Endothelial cell of umbilical vein (primary cell): ENCODE measurements at regions not wholly inside any gene's neighbourhood (a gene's known extent, or its start where the extent isn't known, plus 50 kb on each side); places are given as distances from the start of the nearest gene placed in this dataset.

Experiments used
- BruUV-seq: library from RNA; stranded (reverse); fragments of 400-500 nt; replicated peaks from 2 replicates; lab custom pipeline; 2021; lab: Mats Ljungman, UMichigan
- CTCF ChIA-PET: fragments of 300-600, 350-600 bp; sonication (Branson Sonifier 250); formaldehyde crosslinking; loops from one replicate; lab custom pipeline; 2021; ENCODE audit warnings: antibody characterized with exemption, inconsistent platforms; lab: Charles Lee
- POLR2A ChIA-PET: fragments of 300-600, 350-600 bp; sonication (Branson Sonifier 250); formaldehyde crosslinking; loops from one replicate; lab custom pipeline; 2021; ENCODE audit warnings: antibody characterized with exemption, inconsistent platforms; lab: Charles Lee
- DNase-seq: peaks from one replicate; pipeline ENCODE4 v3.0.0-alpha.2; 2011; ENCODE audit warnings: low read depth, low spot score
- FAIRE-seq: peaks from 2 replicates; lab custom pipeline; 2011; peaks lifted over from hg19 to GRCh38; lab: Jason Lieb, UNC
- H2AFZ ChIP-seq: 2 replicates; pipeline ENCODE4 v1.6.0; 2012; ENCODE audit warnings: low read depth, low read length, control low read depth, inconsistent platforms
- H3K27ac ChIP-seq: 2 replicates; pipeline ENCODE4 v1.5.1; 2011; ENCODE audit warnings: low read depth, mild to moderate bottlenecking, control low read depth, low read length, moderate library complexity; ENCODE audit not compliant: insufficient read depth
- H3K27me3 ChIP-seq, 2 experiments: 2 replicates each; pipeline versions ENCODE4 v1.6.0 to v1.6.1; 2011; ENCODE audit warnings: low read length in 2 of 2, mixed read lengths in 1 of 2; ENCODE audit not compliant: control insufficient read depth in 2 of 2, insufficient read depth in 2 of 2
- H3K36me3 ChIP-seq, 2 experiments: 2 replicates in 1 of 2; 3 replicates in 1 of 2; pipeline ENCODE4 v1.5.1; 2011; ENCODE audit warnings: low read length in 2 of 2, mild to moderate bottlenecking in 1 of 2, moderate library complexity in 1 of 2; ENCODE audit not compliant: control insufficient read depth in 2 of 2, insufficient read depth in 2 of 2; ENCODE audit errors: extremely low read depth in 1 of 2
- H3K4me1 ChIP-seq: 3 replicates; pipeline ENCODE4 v1.5.1; 2011; ENCODE audit warnings: mild to moderate bottlenecking, low read length; ENCODE audit not compliant: control insufficient read depth, insufficient read depth; ENCODE audit errors: extremely low read depth
- H3K4me2 ChIP-seq: 2 replicates; pipeline ENCODE4 v1.6.1; 2011; ENCODE audit warnings: low read length, control low read depth, mixed read lengths; ENCODE audit not compliant: insufficient read depth
- H3K4me3 ChIP-seq, 3 experiments: fragments of 200-600 bp in 1 of 3; sonication (generic), shearing (Covaris generic) in 1 of 3; replicated peaks in 1 of 3; 2 replicates each; pipeline ENCODE4 v1.5.1; 2011 to 2016; ENCODE audit warnings: control low read depth in 3 of 3, low read length in 3 of 3, mild to moderate bottlenecking in 2 of 3, inconsistent platforms in 1 of 3, low read depth in 1 of 3, moderate library complexity in 1 of 3; ENCODE audit not compliant: insufficient read depth in 1 of 3
- H3K79me2 ChIP-seq: 2 replicates; pipeline ENCODE4 v1.6.0; 2012; ENCODE audit warnings: low read length, inconsistent platforms; ENCODE audit not compliant: control insufficient read depth, insufficient read depth
- H3K9ac ChIP-seq: replicated peaks from 2 replicates; pipeline ENCODE3; 2011; ENCODE audit warnings: low read length, control low read depth; ENCODE audit not compliant: insufficient read depth; ENCODE audit errors: extremely low read depth
- H3K9me1 ChIP-seq: replicated peaks from 3 replicates; pipeline ENCODE4 v1.6.0; 2011; ENCODE audit warnings: mild to moderate bottlenecking, low read length; ENCODE audit not compliant: control insufficient read depth, insufficient read depth; ENCODE audit errors: extremely low read depth
- H3K9me3 ChIP-seq: replicated peaks from 2 replicates; pipeline ENCODE4 v1.5.1; 2012; ENCODE audit warnings: low read length, inconsistent platforms; ENCODE audit not compliant: control insufficient read depth, insufficient read depth
- H4K20me1 ChIP-seq: replicated peaks from 2 replicates; pipeline ENCODE3; 2011; ENCODE audit warnings: mild to moderate bottlenecking, low read length; ENCODE audit not compliant: control insufficient read depth, insufficient read depth; ENCODE audit errors: extremely low read depth
- EZH2 ChIP-seq: IDR thresholded peaks from 2 replicates; pipeline ENCODE4 v1.6.1; 2012; ENCODE audit warnings: borderline replicate concordance, low read depth, mild to moderate bottlenecking, moderate library complexity, low read length, inconsistent platforms; ENCODE audit not compliant: severe bottlenecking
- FOS ChIP-seq: IDR thresholded peaks from 2 replicates; pipeline ENCODE4 v1.6.1; 2011; ENCODE audit warnings: mild to moderate bottlenecking, low read length, moderate library complexity, borderline replicate concordance; ENCODE audit not compliant: insufficient read depth
- GATA2 ChIP-seq: IDR thresholded peaks from 2 replicates; pipeline ENCODE4 v1.7.0; 2011; ENCODE audit warnings: low read depth, mild to moderate bottlenecking, moderate library complexity, mixed read lengths, low read length; ENCODE audit not compliant: insufficient read length, insufficient read depth
- JUN ChIP-seq: IDR thresholded peaks from 2 replicates; pipeline ENCODE4 v1.6.1; 2011; ENCODE audit warnings: borderline replicate concordance, low read depth; ENCODE audit not compliant: insufficient read length, insufficient read depth
- MYC ChIP-seq: IDR thresholded peaks from one replicate; pipeline ENCODE4 v1.6.1; 2011; ENCODE audit warnings: mild to moderate bottlenecking, low read depth, low read length
- POLR2A ChIP-seq: IDR thresholded peaks from 2 replicates; pipeline ENCODE4 v1.6.1; 2012; ENCODE audit warnings: low read depth, mild to moderate bottlenecking, control low read depth, low read length
- POLR2AphosphoS5 ChIP-seq: IDR thresholded peaks from 2 replicates; pipeline ENCODE4 v1.6.1; 2012; ENCODE audit warnings: low read depth, mild to moderate bottlenecking, control low read depth, low read length, moderate library complexity; ENCODE audit not compliant: insufficient read depth
- dilution Hi-C: fragments of 300-500 bp; cut with MboI; formaldehyde crosslinking; loops from one replicate; pipeline ENCODE4 v1.15.0; 2019; ENCODE audit warnings: low sequenced_read_pairs; ENCODE audit not compliant: extremely low pct_ligation_motif_present
- intact Hi-C: fragments of 100-400 bp; cut with micrococcal nuclease; formaldehyde crosslinking; loops from one replicate; pipeline ENCODE4 v1.10.0; 2022
- TF ChIP-seq, protein P1 (sequence below): IDR thresholded peaks from 2 replicates; pipeline ENCODE4 v1.6.1; 2011; ENCODE audit not compliant: insufficient read depth, insufficient read length
- TF ChIP-seq, protein P2 (sequence below), 2 donors: IDR thresholded peaks; 1 replicate in 1 of 2; 2 replicates in 1 of 2; pipeline ENCODE4 v1.5.1; 2011; ENCODE audit warnings: low read length in 2 of 2, mild to moderate bottlenecking in 2 of 2, moderate library complexity in 2 of 2, control low read depth in 1 of 2, inconsistent platforms in 1 of 2, low read depth in 1 of 2; ENCODE audit not compliant: insufficient read depth in 1 of 2; ENCODE audit errors: extremely low read depth in 1 of 2

DNA sequence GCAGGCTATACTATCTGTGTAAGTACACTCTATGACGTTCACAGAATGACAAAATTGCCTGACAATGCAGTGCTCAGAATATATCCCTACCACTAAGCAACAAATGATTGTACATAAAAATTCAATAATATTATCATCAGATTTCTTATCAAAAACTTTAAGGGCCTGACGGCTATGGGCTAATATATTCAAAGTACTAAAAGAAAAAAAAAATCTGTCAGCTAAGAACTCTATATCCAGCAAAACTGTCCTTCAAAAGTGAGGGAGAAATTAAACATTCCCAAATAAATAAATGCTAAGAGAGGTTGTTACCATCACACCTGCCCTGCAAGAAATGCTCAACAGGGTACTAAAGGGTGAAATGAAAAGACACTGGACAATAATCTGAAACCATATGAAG lies 127.3 kb downstream of the TM2D1 start:
- no peaks in the 10 kb centered on the region for H4K20me1 ChIP-seq
- H3K27ac ChIP-seq = no peak overlapping the region
- no peaks in the 10 kb centered on the region for H3K79me2 ChIP-seq
- TF ChIP-seq, protein P1, sequence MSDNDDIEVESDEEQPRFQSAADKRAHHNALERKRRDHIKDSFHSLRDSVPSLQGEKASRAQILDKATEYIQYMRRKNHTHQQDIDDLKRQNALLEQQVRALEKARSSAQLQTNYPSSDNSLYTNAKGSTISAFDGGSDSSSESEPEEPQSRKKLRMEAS = no peak
- TF ChIP-seq GATA2 (no peak), JUN (no peak), FOS (no peak), EZH2 (no peak), POLR2AphosphoS5 (no peak), POLR2A (no peak), MYC (no peak)
- TF ChIP-seq, protein P2, sequence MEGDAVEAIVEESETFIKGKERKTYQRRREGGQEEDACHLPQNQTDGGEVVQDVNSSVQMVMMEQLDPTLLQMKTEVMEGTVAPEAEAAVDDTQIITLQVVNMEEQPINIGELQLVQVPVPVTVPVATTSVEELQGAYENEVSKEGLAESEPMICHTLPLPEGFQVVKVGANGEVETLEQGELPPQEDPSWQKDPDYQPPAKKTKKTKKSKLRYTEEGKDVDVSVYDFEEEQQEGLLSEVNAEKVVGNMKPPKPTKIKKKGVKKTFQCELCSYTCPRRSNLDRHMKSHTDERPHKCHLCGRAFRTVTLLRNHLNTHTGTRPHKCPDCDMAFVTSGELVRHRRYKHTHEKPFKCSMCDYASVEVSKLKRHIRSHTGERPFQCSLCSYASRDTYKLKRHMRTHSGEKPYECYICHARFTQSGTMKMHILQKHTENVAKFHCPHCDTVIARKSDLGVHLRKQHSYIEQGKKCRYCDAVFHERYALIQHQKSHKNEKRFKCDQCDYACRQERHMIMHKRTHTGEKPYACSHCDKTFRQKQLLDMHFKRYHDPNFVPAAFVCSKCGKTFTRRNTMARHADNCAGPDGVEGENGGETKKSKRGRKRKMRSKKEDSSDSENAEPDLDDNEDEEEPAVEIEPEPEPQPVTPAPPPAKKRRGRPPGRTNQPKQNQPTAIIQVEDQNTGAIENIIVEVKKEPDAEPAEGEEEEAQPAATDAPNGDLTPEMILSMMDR (IDR thresholded peaks at IDR 0.05; ENCODE audit: extremely low read depth in 1 of 2, insufficient read depth in 1 of 2, low read depth in 1 of 2, low read length in 2 of 2) = no peak
- intact Hi-C loops = no loop called here
- H3K9me1 ChIP-seq = no peaks in the 10 kb centered on the region
- no peak overlapping the region for H3K4me3 ChIP-seq
- no peaks in the 10 kb centered on the region for H3K27me3 ChIP-seq
- dilution Hi-C loops = no loop called here
- POLR2A ChIA-PET = no interaction called here
- H3K9ac ChIP-seq = no peak overlapping the region
- H3K4me1 ChIP-seq = no peaks in the 10 kb centered on the region
- H2AFZ ChIP-seq = no peak overlapping the region
- no TSS peak for BruUV-seq
- H3K9me3 ChIP-seq = no peaks in the 10 kb centered on the region
- H3K36me3 ChIP-seq = no peaks in the 10 kb centered on the region
- CTCF ChIA-PET = interaction anchor here (1.1 to 2.3 kb wide), 4 partner anchors 9 to 619 kb away, joined by 3 to 25 read pairs (median 4); no protein-coding TSS in a partner anchor
- H3K4me2 ChIP-seq = no peak overlapping the region
- FAIRE-seq (no peak), DNase-seq (no peak)
